HCT116 (cell line): ENCODE measurements at regions not wholly inside any gene's neighbourhood (a gene's known extent, or its start where the extent isn't known, plus 50 kb on each side); places are given as distances from the start of the nearest gene placed in this dataset.

ENCODE experiments used
- ATAC-seq: fragments of 200-7000 bp; cut with Tn5 transposase; 2 replicates; pipeline ENCODE4 v1.9.1; 2020; ENCODE audit warnings: mild to moderate bottlenecking, moderate library complexity
- BruUV-seq: library from RNA; stranded (reverse); fragments of 400-500 nt; replicated peaks from 2 replicates; lab custom pipeline; 2021; lab: Mats Ljungman, UMichigan
- CTCF ChIA-PET: fragments of 300-600 bp; sonication (Branson Sonifier 250); formaldehyde crosslinking; loops from one replicate; lab custom pipeline; 2021; ENCODE audit warnings: antibody characterized with exemption; lab: Charles Lee
- POLR2A ChIA-PET: fragments of 300-600, 350-600 bp; sonication (Branson Sonifier 250); formaldehyde crosslinking; loops from one replicate; lab custom pipeline; 2021; ENCODE audit warnings: antibody characterized with exemption; lab: Charles Lee
- RAD21 ChIA-PET, 2 experiments: fragments of 300-600 bp; sonication (Branson Sonifier 250); formaldehyde crosslinking; loops; one replicate each; lab custom pipeline; 2023; ENCODE audit warnings: low total read pairs in 2 of 2; ENCODE audit not compliant: uncharacterized antibody in 2 of 2, unreplicated experiment in 2 of 2, low non-redundant PET in 1 of 2; lab: Charles Lee
- DNase-seq: peaks from one replicate; pipeline ENCODE4 v3.0.0-alpha.2; 2010; ENCODE audit warnings: low read depth, low spot score
- H2AFZ ChIP-seq: fragments of 200-600 bp; shearing (Covaris generic), sonication (generic); 2 replicates; pipeline ENCODE4 v1.6.1; 2017; ENCODE audit warnings: low read depth, mixed run types, mixed read lengths, antibody characterized with exemption, low read length; ENCODE audit not compliant: poor library complexity, severe bottlenecking
- H3K27ac ChIP-seq: 2 replicates; pipeline ENCODE4 v1.5.1; 2012; ENCODE audit warnings: low read depth, low read length
- H3K27me3 ChIP-seq: fragments of 200-600 bp; sonication (generic); 2 replicates; pipeline ENCODE4 v1.6.1; 2016; ENCODE audit warnings: mixed run types, low read length, mixed read lengths; ENCODE audit not compliant: insufficient read depth
- H3K36me3 ChIP-seq, 2 experiments: fragments of 200-500 bp in 1 of 2; fragments of 200-600 bp in 1 of 2; sonication (Bioruptor generic) in 1 of 2; sonication (generic) in 1 of 2; 2 replicates each; pipeline versions ENCODE4 v1.5.1 to v1.6.1; 2014 to 2016; ENCODE audit warnings: low read length in 2 of 2, inconsistent platforms in 1 of 2, mixed read lengths in 1 of 2, mixed run types in 1 of 2; ENCODE audit not compliant: insufficient read depth in 2 of 2, control insufficient read depth in 1 of 2
- H3K4me1 ChIP-seq, 2 experiments: fragments of 200-600 bp in 1 of 2; sonication (generic) in 1 of 2; 2 replicates each; pipeline versions ENCODE4 v1.5.1 to v1.6.1; 2012 to 2017; ENCODE audit warnings: low read length in 2 of 2, inconsistent platforms in 1 of 2, mild to moderate bottlenecking in 1 of 2, mixed read lengths in 1 of 2, mixed run types in 1 of 2, moderate library complexity in 1 of 2; ENCODE audit not compliant: insufficient read depth in 2 of 2, control insufficient read depth in 1 of 2
- H3K4me2 ChIP-seq: fragments of 200-600 bp; sonication (generic); 2 replicates; pipeline ENCODE4 v1.6.1; 2017; ENCODE audit warnings: mixed run types, low read length, mixed read lengths
- H3K4me3 ChIP-seq, 2 experiments: fragments of 200-600 bp in 1 of 2; sonication (generic) in 1 of 2; replicated peaks in 1 of 2; 2 replicates each; pipeline ENCODE4 v1.5.1; 2011 to 2016; ENCODE audit warnings: low read length in 2 of 2, control low read depth in 1 of 2, low read depth in 1 of 2, mild to moderate bottlenecking in 1 of 2, mixed read lengths in 1 of 2, mixed run types in 1 of 2
- H3K79me2 ChIP-seq: fragments of 200-600 bp; sonication (generic); 2 replicates; pipeline ENCODE4 v1.6.1; 2017; ENCODE audit warnings: mild to moderate bottlenecking, mixed run types, low read length, moderate library complexity, mixed read lengths; ENCODE audit not compliant: insufficient read depth
- H3K9ac ChIP-seq: fragments of 200-600 bp; sonication (generic); 2 replicates; pipeline ENCODE4 v1.6.1; 2016; ENCODE audit warnings: low read length, mixed read lengths
- H3K9me2 ChIP-seq: fragments of 200-600 bp; sonication (generic), shearing (Covaris generic); 2 replicates; pipeline ENCODE4 v1.6.1; 2017; ENCODE audit warnings: mixed run types, mild to moderate bottlenecking, moderate library complexity; ENCODE audit not compliant: insufficient read depth
- H3K9me3 ChIP-seq, 2 experiments: fragments of 200-500 bp in 1 of 2; fragments of 200-600 bp in 1 of 2; sonication (Bioruptor generic) in 1 of 2; sonication (generic) in 1 of 2; 2 replicates each; pipeline ENCODE4 v1.6.1; 2014 to 2017; ENCODE audit warnings: low read length in 2 of 2, mixed read lengths in 2 of 2, inconsistent platforms in 1 of 2, low read depth in 1 of 2, mild to moderate bottlenecking in 1 of 2, mixed run types in 1 of 2, moderate library complexity in 1 of 2; ENCODE audit not compliant: control insufficient read depth in 1 of 2, insufficient read depth in 1 of 2
- H4K20me1 ChIP-seq: fragments of 200-600 bp; sonication (generic), shearing (Covaris generic); 2 replicates; pipeline ENCODE4 v1.6.1; 2017; ENCODE audit warnings: mixed run types, mild to moderate bottlenecking, moderate library complexity; ENCODE audit not compliant: insufficient read depth
- ATF3 ChIP-seq: IDR thresholded peaks from 2 replicates; pipeline ENCODE4 v1.6.1; 2012
- CBX3 ChIP-seq: IDR thresholded peaks from 2 replicates; pipeline ENCODE4 v1.6.1; 2012; ENCODE audit warnings: low read depth
- CEBPB ChIP-seq: IDR thresholded peaks from 2 replicates; pipeline ENCODE4 v1.6.1; 2012; ENCODE audit warnings: low read depth
- CTCF ChIP-seq, 3 experiments: fragments of 200-600 bp in 1 of 3; sonication (generic) in 1 of 3; IDR thresholded peaks in 2 of 3; conservative IDR thresholded peaks in 1 of 3; 2 replicates each; pipeline ENCODE4 v1.5.1; 2012 to 2017; ENCODE audit warnings: low read depth in 2 of 3, low read length in 2 of 3, antibody characterized with exemption in 1 of 3, borderline replicate concordance in 1 of 3, control low read depth in 1 of 3, mild to moderate bottlenecking in 1 of 3, mixed read lengths in 1 of 3, mixed run types in 1 of 3, moderate library complexity in 1 of 3; ENCODE audit not compliant: insufficient read depth in 1 of 3
- EGR1 ChIP-seq: IDR thresholded peaks from 2 replicates; pipeline ENCODE4 v1.6.1; 2012; ENCODE audit warnings: low read depth
- ELF1 ChIP-seq: IDR thresholded peaks from 2 replicates; pipeline ENCODE4 v1.6.1; 2012; ENCODE audit warnings: low read depth, borderline replicate concordance
- EZH2phosphoT487 ChIP-seq: fragments of 200-600 bp; IDR thresholded peaks from 2 replicates; pipeline ENCODE4 v1.6.1; 2018; ENCODE audit warnings: antibody characterized with exemption, borderline replicate concordance
- FOSL1 ChIP-seq: IDR thresholded peaks from 2 replicates; pipeline ENCODE4 v1.6.1; 2012; ENCODE audit warnings: low read depth
- MAX ChIP-seq: IDR thresholded peaks from 2 replicates; pipeline ENCODE4 v1.6.1; 2012
- POLR2A ChIP-seq: IDR thresholded peaks from 2 replicates; pipeline ENCODE4 v1.7.0; 2011; ENCODE audit warnings: borderline replicate concordance; ENCODE audit not compliant: insufficient read depth, insufficient read length; ENCODE audit errors: extremely low read depth
- POLR2AphosphoS5 ChIP-seq: IDR thresholded peaks from 2 replicates; pipeline ENCODE4 v1.6.1; 2011; ENCODE audit warnings: mild to moderate bottlenecking, low read depth, low read length, moderate library complexity
- RAD21 ChIP-seq: IDR thresholded peaks from 2 replicates; pipeline ENCODE4 v1.6.1; 2012; ENCODE audit warnings: low read depth, mild to moderate bottlenecking
- SIN3A ChIP-seq: IDR thresholded peaks from 2 replicates; pipeline ENCODE4 v1.6.1; 2012; ENCODE audit warnings: low read depth
- SP1 ChIP-seq: IDR thresholded peaks from 2 replicates; pipeline ENCODE4 v1.6.1; 2012; ENCODE audit warnings: low read depth
- SRF ChIP-seq: IDR thresholded peaks from 2 replicates; pipeline ENCODE4 v1.6.1; 2012; ENCODE audit warnings: low read depth
- TCF7L2 ChIP-seq: IDR thresholded peaks from 2 replicates; pipeline ENCODE4 v1.7.0; 2011; ENCODE audit warnings: borderline replicate concordance, inconsistent platforms; ENCODE audit not compliant: insufficient read depth, insufficient read length; ENCODE audit errors: extremely low read depth
- YY1 ChIP-seq: IDR thresholded peaks from 2 replicates; pipeline ENCODE4 v1.6.1; 2011; ENCODE audit warnings: low read length, low read depth, moderate library complexity, mild to moderate bottlenecking; ENCODE audit not compliant: insufficient replicate concordance; ENCODE audit errors: extremely low read depth
- ZBTB33 ChIP-seq: IDR thresholded peaks from 2 replicates; pipeline ENCODE4 v1.6.1; 2011; ENCODE audit warnings: mild to moderate bottlenecking, low read length, moderate library complexity; ENCODE audit not compliant: insufficient replicate concordance; ENCODE audit errors: extremely low read depth
- ZFX ChIP-seq: fragments of 450-650 bp; IDR thresholded peaks from 2 replicates; pipeline ENCODE4 v1.6.1; 2017
- ZNF274 ChIP-seq: fragments of 200-500 bp; sonication (Bioruptor generic); IDR thresholded peaks from 2 replicates; pipeline ENCODE4 v1.6.1; 2014; ENCODE audit warnings: mild to moderate bottlenecking, low read depth, low read length, inconsistent platforms
- intact Hi-C: fragments of 100-400 bp; cut with micrococcal nuclease; formaldehyde crosslinking; loops from 2 replicates; pipeline ENCODE4 v1.10.0; 2022

GRCh38 chr16:62648256-62648655 lies 612.0 kb upstream of the CDH8 start (continued):
- TF ChIP-seq MAX = no peak

GRCh38 chr16:62644030-62644812 lies 608.0 kb upstream of the CDH8 start:
- TF ChIP-seq ZNF274 (no peak), YY1 (no peak), SP1 (no peak), POLR2AphosphoS5 (no peak), RAD21 (no peak), POLR2A (no peak), ELF1 (no peak), MAX (no peak), EGR1 (no peak), CBX3 (no peak), SRF (no peak), ZFX (no peak), FOSL1 (no peak), SIN3A (no peak), TCF7L2 (no peak), EZH2phosphoT487 (no peak), ZBTB33 (no peak), CTCF (IDR thresholded peaks at IDR 0.05 in 2 of 3, conservative IDR thresholded peaks at IDR 0.05 in 1 of 3; ENCODE audit: borderline replicate concordance in 1 of 3, insufficient read depth in 1 of 3, low read depth in 2 of 3, low read length in 2 of 3) (no peak), ATF3 (no peak), CEBPB (no peak)
- H2AFZ ChIP-seq = no peak overlapping the region
- H3K79me2 ChIP-seq = no peaks in the 10 kb centered on the region
- ChIA-PET POLR2A (no interaction called here), RAD21 (no interaction called here), CTCF (no interaction called here)
- no peaks in the 10 kb centered on the region for H4K20me1 ChIP-seq
- H3K9me3 ChIP-seq = peaks cover 4 to 24% of the 10 kb centered on the region in 2 experiments; a peak in 2 of 4 replicates
- no peaks in the 10 kb centered on the region for H3K27me3 ChIP-seq
- BruUV-seq = no TSS peak
- no peak overlapping the region for H3K4me3 ChIP-seq
- H3K9me2 ChIP-seq = no peaks in the 10 kb centered on the region
- H3K36me3 ChIP-seq = no peaks in the 10 kb centered on the region
- intact Hi-C loops = no loop called here
- H3K4me2 ChIP-seq = no peak overlapping the region
- ATAC-seq (no peak), DNase-seq (no peak)
- H3K9ac ChIP-seq = no peak overlapping the region
- H3K27ac ChIP-seq = no peak overlapping the region
- no peaks in the 10 kb centered on the region for H3K4me1 ChIP-seq
